Uterus (tissue), 3 donors: ENCODE measurements at regions not wholly inside any gene's neighbourhood (a gene's known extent, or its start where the extent isn't known, plus 50 kb on each side); places are given as distances from the start of the nearest gene placed in this dataset.

Experiments used
- DNase-seq, 2 donors: peaks; one replicate each; pipeline ENCODE4 v3.0.0-alpha.2; 2019 to 2020
- H3K27ac ChIP-seq, 2 donors: fragments of 200-600 bp; sonication (generic); 1 replicate in 1 of 2; 2 replicates in 1 of 2; pipeline ENCODE4 v1.5.1; 2016 to 2018
- H3K27me3 ChIP-seq, 2 donors: fragments of 200-600 bp; sonication (generic); one replicate each; pipeline ENCODE4 v1.5.1; 2018 to 2019; ENCODE audit warnings: control low read depth in 1 of 2
- H3K36me3 ChIP-seq, 2 donors: fragments of 200-600 bp; sonication (generic); one replicate each; pipeline ENCODE4 v1.5.1; 2019; ENCODE audit warnings: control low read depth in 1 of 2
- H3K4me1 ChIP-seq, 2 donors: fragments of 200-600 bp; sonication (generic); one replicate each; pipeline ENCODE4 v1.5.1; 2018 to 2019; ENCODE audit warnings: control low read depth in 1 of 2
- H3K4me3 ChIP-seq, 2 donors: fragments of 200-600 bp; sonication (generic); 1 replicate in 1 of 2; 2 replicates in 1 of 2; pipeline ENCODE4 v1.5.1; 2018 to 2019; ENCODE audit warnings: mild to moderate bottlenecking in 1 of 2
- H3K9me3 ChIP-seq, 2 donors: fragments of 200-600 bp; sonication (generic); one replicate each; pipeline ENCODE4 v1.5.1; 2019; ENCODE audit warnings: control low read depth in 1 of 2
- POLR2A ChIP-seq, 2 donors: fragments of 450-650 bp; IDR thresholded peaks; one replicate each; pipeline ENCODE4 v1.6.1; 2016; ENCODE audit warnings: antibody characterized with exemption in 2 of 2, mild to moderate bottlenecking in 1 of 2, moderate library complexity in 1 of 2
- intact Hi-C: fragments of 100-400 bp; cut with DNase I; formaldehyde crosslinking; loops from one replicate; pipeline ENCODE4 v1.15.1; 2023; ENCODE audit warnings: low total_unique reads
- TF ChIP-seq, protein P1 (sequence below), 4 experiments: fragments of 200-600 bp in 2 of 4; fragments of 450-650 bp in 2 of 4; sonication (generic) in 2 of 4; IDR thresholded peaks; one replicate each; pipeline ENCODE4 v1.5.1; 2016 to 2019; ENCODE audit warnings: antibody characterized with exemption in 4 of 4, mild to moderate bottlenecking in 2 of 4, moderate library complexity in 1 of 4
- donor health status: DM: yes; HTN: yes; CAD: no.

GRCh38 chr20:6298049-6298448, 175.2 kb upstream of the FERMT1 start:
- no peak for DNase-seq
- Histone ChIP-seq H3K27me3 (no peaks in the 10 kb centered on the region), H3K9me3 (no peaks in the 10 kb centered on the region), H3K27ac (no peak overlapping the region), H3K36me3 (no peaks in the 10 kb centered on the region), H3K4me3 (no peak overlapping the region), H3K4me1 (no peaks in the 10 kb centered on the region)
- TF ChIP-seq, protein P1, sequence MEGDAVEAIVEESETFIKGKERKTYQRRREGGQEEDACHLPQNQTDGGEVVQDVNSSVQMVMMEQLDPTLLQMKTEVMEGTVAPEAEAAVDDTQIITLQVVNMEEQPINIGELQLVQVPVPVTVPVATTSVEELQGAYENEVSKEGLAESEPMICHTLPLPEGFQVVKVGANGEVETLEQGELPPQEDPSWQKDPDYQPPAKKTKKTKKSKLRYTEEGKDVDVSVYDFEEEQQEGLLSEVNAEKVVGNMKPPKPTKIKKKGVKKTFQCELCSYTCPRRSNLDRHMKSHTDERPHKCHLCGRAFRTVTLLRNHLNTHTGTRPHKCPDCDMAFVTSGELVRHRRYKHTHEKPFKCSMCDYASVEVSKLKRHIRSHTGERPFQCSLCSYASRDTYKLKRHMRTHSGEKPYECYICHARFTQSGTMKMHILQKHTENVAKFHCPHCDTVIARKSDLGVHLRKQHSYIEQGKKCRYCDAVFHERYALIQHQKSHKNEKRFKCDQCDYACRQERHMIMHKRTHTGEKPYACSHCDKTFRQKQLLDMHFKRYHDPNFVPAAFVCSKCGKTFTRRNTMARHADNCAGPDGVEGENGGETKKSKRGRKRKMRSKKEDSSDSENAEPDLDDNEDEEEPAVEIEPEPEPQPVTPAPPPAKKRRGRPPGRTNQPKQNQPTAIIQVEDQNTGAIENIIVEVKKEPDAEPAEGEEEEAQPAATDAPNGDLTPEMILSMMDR (IDR thresholded peaks at IDR 0.05) = no peak
- TF ChIP-seq POLR2A (IDR thresholded peaks at IDR 0.05) = no peak
- intact Hi-C loops = no loop called here

GRCh38 chr20:6295867-6296256, 173.0 kb upstream of the FERMT1 start:
- intact Hi-C loops = no loop called here
- no peak overlapping the region for H3K4me3 ChIP-seq
- no peaks in the 10 kb centered on the region for H3K9me3 ChIP-seq
- no peak for DNase-seq
- H3K27me3 ChIP-seq = no peaks in the 10 kb centered on the region
- no peak overlapping the region for H3K27ac ChIP-seq
- no peaks in the 10 kb centered on the region for H3K4me1 ChIP-seq
- TF ChIP-seq, protein P1 (IDR thresholded peaks at IDR 0.05) = no peak
- TF ChIP-seq POLR2A (IDR thresholded peaks at IDR 0.05) = no peak
- H3K36me3 ChIP-seq = no peaks in the 10 kb centered on the region

GRCh38 chr20:6295127-6295866, 172.5 kb upstream of the FERMT1 start:
- no peaks in the 10 kb centered on the region for H3K36me3 ChIP-seq
- TF ChIP-seq, protein P1 (IDR thresholded peaks at IDR 0.05) = no peak
- TF ChIP-seq POLR2A (IDR thresholded peaks at IDR 0.05) = no peak
- H3K27me3 ChIP-seq = no peaks in the 10 kb centered on the region
- H3K4me1 ChIP-seq = no peaks in the 10 kb centered on the region
- H3K4me3 ChIP-seq = no peak overlapping the region
- no peaks in the 10 kb centered on the region for H3K9me3 ChIP-seq
- DNase-seq = no peak
- no peak overlapping the region for H3K27ac ChIP-seq
- intact Hi-C loops = no loop called here

DNA sequence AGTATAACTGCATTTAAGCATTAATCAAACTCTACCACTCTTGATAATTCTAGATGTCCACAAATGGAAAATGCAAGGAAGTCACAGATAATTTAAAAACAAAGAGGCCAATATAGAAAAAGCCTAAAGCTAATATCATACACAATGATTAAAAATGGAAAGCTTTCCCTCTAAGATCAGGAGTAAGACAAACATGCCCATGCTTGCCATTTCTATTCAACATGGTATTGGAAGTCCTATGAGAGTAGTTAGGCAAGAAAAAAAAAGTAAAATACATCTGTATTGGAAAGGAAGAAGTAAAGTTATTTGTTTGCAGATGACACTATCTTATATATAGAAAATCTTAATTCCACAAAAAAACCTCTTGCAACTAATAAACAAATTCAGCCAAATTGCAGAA, 164.6 kb upstream of the FERMT1 start:
- Histone ChIP-seq H3K4me1 (no peaks in the 10 kb centered on the region), H3K27ac (no peak overlapping the region), H3K36me3 (no peaks in the 10 kb centered on the region), H3K27me3 (no peaks in the 10 kb centered on the region), H3K9me3 (peaks cover 0 to 7% of the 10 kb centered on the region in 2 donors), H3K4me3 (no peak overlapping the region)
- no peak for DNase-seq
- no peak for TF ChIP-seq POLR2A (IDR thresholded peaks at IDR 0.05)
- TF ChIP-seq, protein P1 (IDR thresholded peaks at IDR 0.05) = no peak
- intact Hi-C loops = no loop called here

DNA sequence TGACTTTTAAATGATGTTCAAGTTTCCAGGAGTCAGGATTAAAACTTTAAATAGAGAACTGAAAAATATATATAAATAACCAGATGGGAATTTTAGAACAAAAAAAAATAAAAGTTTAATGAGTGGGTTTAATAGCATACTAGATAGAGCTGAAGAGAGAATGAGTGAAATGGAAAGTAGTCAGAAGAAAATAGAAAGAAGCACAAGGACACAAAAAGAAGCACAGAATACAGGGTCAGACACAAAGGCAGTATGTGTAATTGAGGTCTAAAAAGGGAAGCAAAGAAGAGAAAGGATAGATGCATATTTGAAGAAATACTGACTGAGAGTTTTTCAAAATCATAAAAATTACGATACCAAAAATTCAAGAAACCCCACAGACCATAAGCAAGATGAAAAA, 159.8 kb upstream of the FERMT1 start:
- DNase-seq = no peak
- Histone ChIP-seq H3K9me3 (peaks cover 0 to 7% of the 10 kb centered on the region in 2 donors), H3K27me3 (no peaks in the 10 kb centered on the region), H3K4me1 (no peaks in the 10 kb centered on the region), H3K27ac (no peak overlapping the region), H3K36me3 (no peaks in the 10 kb centered on the region), H3K4me3 (no peak overlapping the region)
- intact Hi-C loops = no loop called here
- TF ChIP-seq, protein P1 (IDR thresholded peaks at IDR 0.05) = no peak
- TF ChIP-seq POLR2A (IDR thresholded peaks at IDR 0.05) = no peak
